Stimulated activated CD8-positive, alpha-beta memory T cell treated with anti-CD3 and anti-CD28 coated beads, Interleukin-4, amount 100 ng/mL, for 48 hours (primary cell): ENCODE measurements at regions not wholly inside any gene's neighbourhood (a gene's known extent, or its start where the extent isn't known, plus 50 kb on each side); places are given as distances from the start of the nearest gene placed in this dataset.

Source experiments
- DNase-seq: peaks from one replicate; pipeline ENCODE4 v3.0.0-alpha.2; 2020

DNA sequence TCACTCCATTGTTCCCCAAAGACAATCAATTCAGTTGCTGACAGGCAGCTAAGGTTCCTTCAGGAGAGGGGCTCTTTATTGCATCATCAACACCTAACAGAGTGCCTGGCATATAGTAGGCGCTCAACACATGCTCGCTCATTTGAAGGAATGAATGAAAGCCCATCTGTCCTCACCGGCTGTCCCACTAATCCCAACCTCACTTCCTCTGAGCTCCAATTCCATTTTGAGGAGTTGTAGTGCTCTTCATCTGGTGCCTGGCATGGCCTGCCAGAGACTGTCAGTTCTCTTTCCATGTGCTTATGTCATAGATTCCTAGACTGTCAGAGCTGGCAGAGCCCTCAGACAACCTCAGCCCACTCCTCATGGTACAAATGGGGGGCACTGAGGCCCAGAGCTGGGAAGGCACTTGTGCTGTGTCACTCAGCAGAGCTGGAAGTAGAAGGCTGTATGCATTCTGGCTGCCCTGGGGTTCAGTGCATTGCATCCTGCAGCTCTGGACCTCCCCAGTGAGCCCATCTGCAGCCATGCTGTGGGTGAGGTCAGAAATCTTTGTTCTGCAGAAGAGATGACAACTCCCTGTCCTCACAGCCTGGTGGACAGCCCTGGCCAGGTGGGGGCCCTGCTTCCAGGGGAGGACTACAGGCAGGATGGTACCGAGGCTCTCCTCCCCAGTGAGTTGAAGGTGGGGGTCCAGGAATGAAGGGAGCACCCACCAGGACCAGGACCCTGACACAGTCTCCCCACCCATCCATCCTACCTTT is 134.9 kb upstream of the PJA1 start:
- DNase-seq = no peak

DNA sequence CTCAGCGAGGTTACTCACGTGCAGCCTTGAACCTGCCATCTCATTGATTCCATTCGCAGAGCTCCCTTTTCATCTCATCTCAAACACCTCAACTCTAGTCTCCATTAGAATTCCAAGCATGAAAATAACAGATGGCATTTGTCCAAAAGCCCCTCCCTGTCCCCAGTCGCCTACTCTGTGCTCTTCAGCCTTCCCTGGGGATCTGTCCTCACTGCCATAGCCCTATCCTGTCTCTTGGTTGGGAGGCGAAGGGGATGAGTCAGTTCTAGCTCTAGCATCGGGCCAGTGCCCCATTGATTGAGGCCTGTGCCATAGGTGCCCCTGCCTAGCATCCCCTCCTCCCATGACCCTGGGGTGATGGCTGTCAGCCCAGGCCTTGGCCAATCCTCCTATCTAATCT is 134.0 kb upstream of the PJA1 start:
- no peak for DNase-seq

DNA sequence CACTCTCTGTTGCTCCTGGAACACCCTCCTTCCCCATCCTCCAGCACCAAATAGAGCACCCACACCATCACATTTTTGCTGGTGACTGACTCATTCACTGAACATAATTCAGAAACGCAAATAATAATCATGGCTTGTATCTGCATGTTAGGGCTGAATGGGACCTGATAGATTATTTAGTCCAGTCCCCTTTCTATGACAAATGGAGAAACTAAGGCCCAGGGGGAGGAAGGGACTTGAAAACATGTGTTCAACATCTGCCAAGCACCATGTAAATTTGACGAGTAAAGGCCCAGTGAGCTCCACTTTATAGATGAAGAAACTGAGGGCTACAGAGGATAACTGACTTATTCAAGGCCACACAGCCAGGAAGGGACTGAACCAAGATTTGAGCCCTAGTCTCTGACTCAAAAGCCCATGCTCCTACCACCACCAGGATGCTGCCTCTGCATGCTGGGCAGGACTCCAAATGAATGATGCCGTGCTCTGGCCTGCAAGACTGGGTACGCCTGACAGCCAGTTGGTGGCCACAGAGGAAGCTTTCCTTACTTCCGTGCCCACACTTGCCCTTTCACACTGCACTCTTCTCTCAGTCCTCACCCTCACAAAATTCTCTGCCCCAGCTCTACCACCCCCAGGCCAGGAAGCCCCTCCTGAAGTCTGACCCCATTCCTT is 133.3 kb upstream of the PJA1 start:
- no peak for DNase-seq

DNA sequence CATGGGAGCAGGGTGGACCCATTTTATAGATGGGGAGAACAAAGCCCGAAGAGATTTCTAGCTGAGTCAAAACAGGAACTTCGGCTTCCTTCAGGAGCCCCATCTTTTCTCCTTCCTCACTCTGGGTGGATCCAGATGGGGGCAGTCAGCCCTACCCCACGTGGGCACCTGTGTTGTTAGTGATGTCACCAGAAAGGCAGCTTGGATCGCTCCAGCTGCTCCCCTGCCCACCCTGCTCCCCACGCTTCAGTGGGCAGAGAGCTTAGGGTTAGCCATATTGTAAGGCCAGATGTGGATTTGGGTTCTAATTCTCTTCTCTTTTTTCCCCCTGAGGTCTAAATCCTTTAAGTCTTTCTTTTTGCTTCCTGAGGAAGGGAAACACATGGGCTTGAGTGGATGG is 132.3 kb upstream of the PJA1 start:
- DNase-seq = no peak

DNA sequence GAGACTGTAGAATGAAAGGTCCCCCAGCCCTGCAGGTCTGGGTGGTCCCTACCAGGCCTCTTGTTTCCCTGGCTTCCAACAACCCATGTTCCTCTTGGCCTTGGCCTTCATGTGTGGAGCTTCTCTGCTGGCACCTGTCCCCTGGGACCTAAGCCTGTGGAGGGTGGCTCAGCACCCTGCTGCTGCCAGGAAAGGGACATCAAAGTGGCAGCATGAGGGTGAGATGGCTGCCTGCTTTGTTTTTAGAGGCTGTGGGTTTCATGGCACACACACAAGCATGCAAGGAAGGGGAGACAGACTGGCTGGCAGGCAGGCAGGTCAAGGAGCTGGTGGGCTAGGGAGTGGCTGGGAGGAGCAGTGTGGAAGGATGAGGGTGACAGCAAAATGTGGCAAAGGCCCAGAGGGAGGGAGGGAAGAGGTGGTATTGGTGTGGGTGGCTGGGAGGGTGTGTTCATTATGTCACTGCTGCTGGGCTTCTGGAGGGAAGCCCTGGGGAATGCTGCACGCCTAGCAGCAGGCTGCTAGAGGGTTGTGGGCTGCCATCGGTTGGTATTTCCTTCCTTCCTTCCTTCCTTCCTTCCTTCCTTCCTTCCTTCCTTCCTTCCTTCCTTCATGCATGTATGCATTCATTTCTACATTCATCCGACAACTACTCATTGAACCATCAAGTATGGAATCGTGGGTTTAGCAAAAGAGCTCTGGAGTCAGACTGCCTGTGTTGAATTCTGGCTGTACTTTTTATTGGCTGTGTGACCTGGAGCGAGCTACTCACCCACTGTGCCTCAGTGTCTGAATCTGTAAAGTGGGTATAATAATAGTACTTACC is 128.7 kb upstream of the PJA1 start:
- no peak for DNase-seq

DNA sequence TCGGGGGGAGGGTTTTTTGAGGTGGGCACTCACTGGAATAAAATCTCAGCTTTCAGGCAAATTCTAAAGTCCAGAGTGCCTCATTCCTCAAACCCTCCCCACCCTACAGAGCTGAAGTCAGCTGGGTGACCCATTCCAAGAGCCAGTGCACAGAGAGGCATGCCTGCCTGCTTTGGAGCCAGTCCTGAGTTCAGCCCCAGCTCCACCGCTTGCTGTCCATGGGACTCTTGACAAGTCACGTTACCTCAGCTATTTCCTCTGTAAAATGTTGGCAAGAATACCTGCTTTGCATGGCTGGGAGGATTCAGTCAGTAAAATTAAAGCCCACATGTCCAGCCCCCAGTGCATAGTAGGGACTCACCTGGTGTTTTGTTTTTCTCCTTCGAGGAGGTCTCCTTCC is 125.9 kb upstream of the PJA1 start:
- DNase-seq = no peak

DNA sequence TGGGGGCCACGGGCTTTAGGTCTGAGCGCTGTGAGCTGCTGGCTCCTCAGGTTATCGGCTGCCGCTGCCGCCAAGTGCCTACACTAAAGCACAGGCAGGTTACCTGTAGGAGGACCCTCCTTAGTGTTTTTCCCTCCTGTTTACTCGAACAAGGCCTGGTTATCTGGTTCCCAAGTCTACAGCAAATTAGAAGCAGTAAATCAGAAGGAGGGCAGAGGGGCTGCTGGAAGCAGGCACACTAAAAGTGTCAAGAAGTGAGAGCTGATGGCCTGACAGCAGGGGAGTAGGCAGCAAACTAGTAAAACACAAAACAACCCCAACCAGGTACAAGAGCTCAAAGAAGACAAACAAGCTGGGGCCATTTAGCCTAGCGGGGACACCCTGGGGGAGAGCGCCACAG is 125.0 kb upstream of the PJA1 start:
- DNase-seq = no peak

DNA sequence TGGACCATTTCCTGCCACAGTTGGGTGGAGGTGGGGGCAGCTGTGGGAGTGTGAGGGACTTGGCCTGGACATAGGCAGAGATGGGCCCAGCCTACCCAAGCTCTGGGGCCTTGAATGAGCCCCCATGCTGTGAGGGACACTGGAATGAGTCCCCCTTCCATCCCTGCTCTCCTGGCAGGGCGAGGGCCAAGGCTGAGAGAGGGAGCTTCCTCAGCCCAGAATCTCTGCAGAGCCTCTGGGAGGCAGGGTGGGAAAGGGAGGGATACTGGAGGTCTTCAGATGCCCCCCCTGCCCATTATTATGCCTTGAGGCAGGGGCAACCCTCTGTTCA is 124.5 kb upstream of the PJA1 start:
- DNase-seq = no peak

DNA sequence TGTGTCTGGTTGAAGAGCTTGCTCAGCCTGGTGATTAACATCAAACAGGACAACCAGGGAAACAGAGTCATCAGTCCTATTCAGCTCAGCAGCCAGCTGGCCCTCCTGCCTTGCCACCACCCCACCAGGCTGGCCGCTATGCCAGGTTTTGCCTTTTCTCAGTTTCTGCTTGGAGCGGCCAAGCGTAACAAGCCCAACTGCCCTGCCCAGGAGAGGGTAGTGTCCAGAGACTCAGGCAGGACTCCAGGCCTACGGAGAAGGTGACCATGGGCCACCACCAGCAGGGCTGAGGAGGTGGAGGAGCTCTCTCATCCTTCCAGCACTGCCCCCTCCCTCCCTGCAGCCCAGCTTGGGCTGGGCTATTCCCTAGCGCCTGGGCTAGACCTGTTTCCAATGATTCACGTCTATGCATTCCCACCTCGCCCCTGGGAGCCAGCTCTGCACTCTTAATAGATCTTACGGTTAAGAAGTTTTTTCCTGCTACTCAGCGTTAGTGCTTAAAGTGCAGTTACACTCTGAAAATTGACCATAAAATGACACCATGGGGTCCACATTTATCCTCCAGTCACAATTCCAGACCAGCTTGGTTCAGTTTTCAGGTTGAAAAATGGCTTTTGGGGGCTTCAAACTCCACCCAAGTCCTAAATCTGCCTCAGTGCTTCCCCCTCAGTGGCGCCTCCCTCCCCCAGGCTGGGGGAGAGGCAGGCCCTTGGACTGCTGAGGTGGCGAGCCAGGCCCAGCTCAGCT is 124.0 kb upstream of the PJA1 start:
- no peak for DNase-seq

DNA sequence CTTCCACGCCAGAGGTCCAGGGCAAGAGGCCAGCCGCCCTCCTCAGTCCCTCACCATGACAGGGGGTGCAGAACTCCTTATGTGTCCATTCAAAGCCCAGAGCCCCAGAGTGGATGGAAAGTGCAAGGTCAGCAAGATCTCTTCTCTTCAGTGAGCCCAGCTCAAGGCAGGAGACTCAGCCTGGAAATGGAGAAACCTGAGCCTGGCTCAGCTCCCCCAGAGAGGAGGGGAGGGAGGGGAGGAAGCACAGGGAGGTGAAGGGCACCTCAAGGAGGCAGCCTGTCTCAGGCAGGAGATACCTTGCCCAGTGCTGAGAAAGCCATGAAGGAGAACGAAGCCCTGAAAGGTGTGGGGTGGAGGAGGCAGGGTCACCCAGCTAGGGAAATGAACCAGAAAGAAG is 121.8 kb upstream of the PJA1 start:
- no peak for DNase-seq

DNA sequence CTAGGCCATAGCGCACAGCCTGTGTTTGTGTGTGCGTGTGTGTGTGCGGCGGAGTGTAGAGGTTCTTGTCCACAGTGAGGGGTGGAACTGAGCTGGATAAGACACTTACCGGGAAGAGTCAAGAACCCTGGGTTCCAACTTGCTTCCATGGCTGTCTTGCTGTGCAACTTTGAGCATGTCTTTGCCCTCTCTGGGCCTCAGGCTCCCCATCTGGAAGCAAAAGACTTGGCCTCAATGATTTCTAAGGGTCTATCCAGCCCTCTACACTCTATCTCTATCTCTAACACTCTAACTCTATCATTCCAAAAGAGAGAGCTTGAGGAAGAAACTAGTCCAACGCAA is 121.3 kb upstream of the PJA1 start:
- DNase-seq = no peak

DNA sequence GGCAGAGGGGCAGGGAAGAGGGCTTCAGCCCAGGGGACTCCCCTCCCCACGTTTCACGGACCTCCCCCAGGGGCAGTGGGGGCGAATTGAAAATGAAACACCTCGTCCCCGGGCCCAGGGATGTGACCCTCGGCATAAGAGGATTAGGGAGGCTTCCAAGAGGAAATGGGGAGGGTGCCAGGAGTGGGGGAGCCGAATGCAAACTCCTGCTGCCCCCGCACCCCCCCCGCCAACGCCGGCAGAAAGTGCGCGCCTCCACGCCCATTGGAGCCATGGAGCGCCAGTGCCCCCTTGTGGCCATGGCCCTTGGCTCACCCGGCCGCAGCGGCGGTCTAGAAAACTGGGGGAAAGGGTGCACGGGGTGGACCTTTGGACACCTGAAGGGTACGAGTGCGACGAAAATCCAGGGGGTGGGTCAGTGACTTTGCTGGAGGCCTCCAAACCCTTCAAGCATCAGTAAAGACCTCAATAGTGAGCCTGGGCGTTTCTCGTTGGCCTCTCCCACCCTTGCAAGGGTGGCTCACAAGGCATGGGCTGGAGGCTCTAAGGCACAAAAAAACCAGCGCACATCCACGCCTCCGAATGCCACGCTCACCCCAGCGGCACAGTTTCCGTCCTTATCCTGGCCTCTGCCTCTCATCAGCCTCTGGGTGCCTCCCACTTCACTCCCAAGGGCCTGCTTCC is 120.8 kb upstream of the PJA1 start:
- peak; percentile 72 for DNase-seq

DNA sequence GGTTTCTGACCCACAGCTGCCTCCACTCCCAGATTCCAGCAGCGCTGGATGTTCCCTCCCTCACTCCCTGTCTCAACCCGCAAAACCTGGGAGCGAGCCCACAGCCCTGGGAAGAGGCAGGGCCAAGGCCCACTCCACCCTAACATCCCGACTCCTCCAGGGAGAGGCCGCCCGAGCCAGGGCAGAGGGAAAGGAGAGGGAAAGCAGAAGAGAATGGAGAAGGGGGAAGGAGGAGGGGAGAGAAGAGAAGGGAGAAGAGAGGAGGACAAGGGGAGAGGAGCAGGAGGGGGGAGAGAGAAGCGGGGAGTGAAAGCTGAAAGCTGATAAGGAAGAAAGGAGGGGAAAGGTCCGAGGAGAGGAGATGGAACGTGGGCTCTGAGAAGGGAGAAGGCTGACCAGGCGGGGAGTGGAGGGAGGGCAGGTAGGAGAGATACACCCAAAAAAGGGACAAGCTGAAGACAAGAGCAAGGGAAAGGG is 120.2 kb upstream of the PJA1 start:
- DNase-seq = no peak

DNA sequence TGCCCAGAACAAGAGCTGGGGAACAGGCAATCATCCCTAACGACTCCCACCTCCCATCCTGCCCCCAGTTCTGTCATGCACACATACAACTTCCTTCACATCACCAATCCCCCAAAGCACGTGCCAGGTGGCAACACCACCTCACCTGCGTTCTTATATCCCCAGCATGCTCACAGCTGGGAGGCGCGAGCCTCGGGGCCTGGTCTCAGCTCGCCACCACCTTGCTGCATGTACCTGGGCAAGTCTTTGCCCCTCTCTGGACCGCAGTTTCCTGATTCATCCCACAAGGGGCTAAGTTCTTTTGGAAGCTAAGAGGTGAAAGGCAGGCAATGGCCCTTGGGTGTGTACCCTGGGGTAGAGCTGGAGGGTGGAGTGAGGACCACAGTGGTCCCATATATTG is 119.2 kb upstream of the PJA1 start:
- no peak for DNase-seq

DNA sequence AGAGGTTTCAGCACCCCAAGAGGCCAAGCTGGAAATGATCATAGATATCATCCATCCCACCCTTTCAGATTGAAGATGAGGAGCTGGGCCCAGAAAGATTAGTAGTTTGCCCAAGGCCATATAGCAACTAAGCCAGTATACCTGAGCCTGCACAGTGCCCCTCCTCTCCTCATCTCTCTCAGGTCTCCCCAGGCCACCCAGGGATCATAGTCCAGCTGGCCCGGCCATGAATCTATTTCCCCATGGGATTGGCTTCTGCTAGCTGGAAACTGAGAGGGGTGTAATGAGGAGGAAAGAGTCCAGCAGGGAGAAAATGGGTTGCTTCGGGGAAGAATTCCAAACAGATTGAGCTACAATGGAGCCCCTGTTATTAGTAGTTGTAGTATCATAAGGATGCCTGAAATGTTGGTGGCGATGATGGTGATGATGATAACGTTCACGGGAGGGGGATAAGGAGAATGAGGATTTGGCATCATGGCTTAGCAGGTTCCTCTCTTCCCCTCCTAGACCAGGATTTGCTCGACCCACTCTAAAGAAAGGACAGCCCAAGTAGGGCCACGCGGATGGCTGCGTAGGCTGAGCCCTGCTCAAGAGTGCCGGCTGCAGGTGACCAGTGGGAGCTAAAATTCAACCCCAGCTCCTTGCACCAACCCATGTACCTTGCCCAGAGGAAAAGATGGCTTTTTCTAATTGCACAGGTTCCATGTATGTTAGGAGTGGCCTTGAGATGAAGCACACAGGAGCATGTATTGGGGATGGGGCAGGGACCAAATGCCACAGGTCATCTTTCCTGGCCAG is 117.8 kb upstream of the PJA1 start:
- DNase-seq = no peak

DNA sequence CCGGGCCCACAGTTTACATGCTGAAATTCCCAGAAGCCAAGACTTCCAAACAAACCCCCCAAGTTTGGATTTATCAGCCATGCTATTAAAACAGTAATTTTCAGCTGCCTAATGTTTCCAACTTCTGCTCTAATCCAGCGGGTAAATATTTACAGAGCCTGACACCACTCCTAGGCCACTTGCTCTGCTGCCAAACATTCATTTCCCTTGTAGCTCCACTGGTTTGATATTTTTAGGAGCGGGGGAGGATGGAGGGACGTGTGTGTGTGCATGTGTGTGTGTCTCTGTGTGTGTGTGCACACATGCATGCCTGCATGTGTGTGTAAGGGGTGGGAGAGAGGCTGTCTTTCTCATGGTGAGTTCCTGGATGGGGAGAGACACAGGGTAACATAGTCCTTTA is 115.7 kb upstream of the PJA1 start:
- no peak for DNase-seq

DNA sequence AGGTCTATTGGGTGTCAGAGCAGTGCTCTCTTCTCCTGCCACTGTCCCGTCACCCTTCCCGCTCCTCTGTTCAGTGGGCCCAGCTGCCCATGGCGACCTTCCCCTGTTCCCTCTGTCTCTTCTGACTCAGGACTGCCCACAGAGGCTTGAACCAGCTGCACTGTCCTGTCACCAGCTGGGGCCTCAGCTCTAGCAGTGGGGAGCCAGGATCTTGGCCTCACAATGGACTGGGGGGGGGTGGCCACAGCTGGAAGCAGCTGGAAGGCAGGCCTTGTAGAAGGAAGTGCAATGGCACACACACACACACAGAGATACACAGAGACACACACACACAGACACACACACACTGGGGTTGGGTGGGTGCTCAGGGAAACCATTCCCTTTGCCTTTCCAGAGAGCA is 114.0 kb upstream of the PJA1 start:
- no peak for DNase-seq

DNA sequence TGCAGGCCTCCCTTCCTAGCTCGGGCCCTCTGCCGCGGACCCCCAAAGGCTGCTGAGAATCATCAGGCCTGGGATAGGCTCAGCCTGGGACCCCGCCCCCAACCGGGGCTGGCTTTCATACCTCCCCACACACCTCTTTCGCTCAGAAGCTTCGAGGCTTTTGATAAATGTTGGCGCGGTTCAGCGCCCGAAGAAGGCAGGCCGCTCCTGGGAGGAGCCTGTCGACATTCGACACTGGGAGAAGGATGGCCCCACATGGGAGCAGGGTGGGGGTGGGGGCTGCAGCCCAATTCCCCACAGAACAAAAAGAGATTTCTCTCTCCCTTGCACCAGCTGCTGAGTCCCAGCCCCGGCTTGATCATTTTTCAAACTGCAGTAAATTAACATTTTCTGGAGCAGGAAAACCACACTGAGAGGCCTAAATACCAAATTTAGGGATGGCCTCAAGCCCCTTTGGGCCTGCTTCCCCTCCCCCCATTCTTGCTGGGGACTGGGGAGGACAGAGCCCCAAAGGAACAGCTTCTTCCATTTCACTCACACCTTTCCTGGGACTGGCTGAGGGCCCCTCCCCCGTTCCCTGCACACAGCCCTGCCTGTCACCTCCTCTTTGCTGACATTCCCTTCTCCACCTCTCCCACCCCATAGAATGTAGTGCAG is 112.9 kb upstream of the PJA1 start:
- DNase-seq = no peak

DNA sequence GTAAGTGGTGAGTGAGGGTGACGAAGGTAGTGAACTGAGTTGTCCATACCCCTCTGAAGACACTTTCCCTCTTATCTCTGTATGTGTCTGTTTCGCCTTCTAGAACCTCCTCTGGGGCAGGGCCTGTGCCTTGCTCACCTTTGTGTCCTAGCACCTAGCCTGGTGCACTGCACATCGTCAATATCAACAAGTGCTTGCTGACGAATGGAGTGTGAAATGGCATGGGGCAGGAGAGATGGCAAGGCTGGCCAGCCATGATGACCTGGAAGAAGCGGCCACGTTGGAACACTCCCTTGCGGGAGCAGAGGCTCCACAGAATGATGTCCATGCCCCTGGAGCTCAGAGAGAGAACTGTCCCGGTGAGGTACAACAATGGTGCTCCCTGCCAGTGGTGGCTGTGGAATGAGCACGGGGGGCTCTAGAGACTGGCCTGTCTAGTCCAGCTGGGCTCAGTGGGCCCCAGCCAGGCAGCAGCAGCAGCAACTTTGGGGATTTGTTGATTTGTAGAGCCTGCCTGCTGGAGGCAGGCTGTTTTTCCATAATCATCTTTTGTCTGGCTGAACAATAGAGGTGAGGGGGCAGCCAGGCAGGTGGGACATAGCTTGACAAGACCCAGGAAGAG is 112.2 kb upstream of the PJA1 start:
- no peak for DNase-seq

DNA sequence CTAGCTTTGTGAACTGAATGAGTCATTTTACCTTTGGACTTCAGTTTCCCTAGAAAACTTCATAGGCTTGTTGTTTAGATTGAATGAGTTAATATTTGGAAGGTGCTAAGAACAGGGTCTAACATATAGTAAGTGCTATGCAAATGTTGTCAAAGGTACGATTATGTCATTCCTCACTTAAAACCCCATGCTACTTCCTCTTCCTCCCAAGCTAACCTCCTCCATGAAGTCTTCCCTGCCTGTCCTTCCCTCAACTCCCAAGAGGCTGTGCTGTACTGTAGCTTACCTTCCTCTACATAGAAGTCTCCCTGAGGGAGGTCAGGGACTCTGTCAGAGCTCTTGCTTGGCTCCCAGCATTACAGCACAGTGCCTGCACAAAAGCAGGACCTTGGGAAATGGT is 103.4 kb upstream of the PJA1 start:
- no peak for DNase-seq

DNA sequence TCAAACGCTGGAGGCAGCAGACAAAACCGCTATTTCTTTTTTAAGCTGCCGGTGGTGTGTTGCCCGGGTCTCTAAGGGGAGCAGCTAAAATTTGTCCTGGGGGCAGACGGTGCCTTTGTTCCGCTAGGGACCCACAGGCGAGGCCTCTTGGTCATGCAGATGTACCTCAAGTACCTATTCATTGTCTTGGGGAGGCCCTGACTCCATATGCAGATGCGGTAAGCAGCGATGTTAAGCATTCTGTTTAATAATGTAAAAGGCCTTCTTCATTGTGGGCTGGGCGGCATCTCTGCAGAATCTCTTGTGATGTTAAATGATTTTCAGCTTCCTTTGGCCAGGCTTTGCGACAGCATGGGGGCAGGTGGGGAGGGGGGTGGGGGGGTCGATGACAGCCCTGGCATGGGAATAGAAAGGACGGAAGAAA is 98.9 kb upstream of the PJA1 start:
- DNase-seq = no peak
